ENCODE measurements at regions not wholly inside any gene's neighbourhood (a gene's known extent, or its start where the extent isn't known, plus 50 kb on each side); places are given as distances from the start of the nearest gene placed in this dataset.

DNA sequence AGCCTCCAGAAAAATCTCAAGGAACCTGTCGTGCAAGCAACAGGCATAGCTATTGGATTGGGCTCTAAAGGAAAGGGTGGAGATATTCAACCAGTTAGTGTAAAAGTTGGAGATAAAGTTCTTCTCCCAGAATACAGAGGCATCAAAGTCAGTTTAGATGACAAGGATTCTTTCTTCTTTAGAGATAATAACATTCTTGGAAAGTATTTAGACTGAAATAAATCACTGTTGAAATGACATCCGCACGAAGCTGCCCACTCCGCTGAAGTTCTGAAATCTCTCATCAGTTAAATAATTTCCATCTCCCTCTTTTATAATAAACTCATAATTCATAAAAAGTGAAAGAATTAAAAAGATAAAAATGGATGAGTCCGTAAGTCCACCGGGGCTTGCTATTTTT is 1354.9 kb upstream of the TMEM132C start:
- TF ChIP-seq POLR2A (IDR thresholded peaks at IDR 0.05) (no peak), CTCF (IDR thresholded peaks at IDR 0.05) (no peak)
